WERI-Rb-1 (cell line): ENCODE measurements at regions not wholly inside any gene's neighbourhood (a gene's known extent, or its start where the extent isn't known, plus 50 kb on each side); places are given as distances from the start of the nearest gene placed in this dataset.

Source experiments
- DNase-seq: peaks from one replicate; pipeline ENCODE4 v3.0.0-alpha.2; 2020
- H3K27ac ChIP-seq: fragments of 250-450 bp; sonication (Bioruptor Pico); 2 replicates; pipeline ENCODE4 v1.5.1; 2020; ENCODE audit warnings: mild to moderate bottlenecking, moderate library complexity
- H3K27me3 ChIP-seq: fragments of 250-450 bp; sonication (Bioruptor Pico); 2 replicates; pipeline ENCODE4 v1.5.1; 2021; ENCODE audit warnings: mild to moderate bottlenecking, low read depth, moderate library complexity; ENCODE audit not compliant: insufficient read depth, severe bottlenecking
- H3K36me3 ChIP-seq: fragments of 250-450 bp; sonication (Bioruptor Pico); 2 replicates; pipeline ENCODE4 v1.5.1; 2020; ENCODE audit warnings: mild to moderate bottlenecking, moderate library complexity
- H3K4me3 ChIP-seq: 2 replicates; pipeline ENCODE4 v1.5.1; 2011; ENCODE audit warnings: low read depth, mild to moderate bottlenecking, control low read depth, low read length
- H3K9me3 ChIP-seq: fragments of 250-450 bp; sonication (Bioruptor Pico); 2 replicates; pipeline ENCODE4 v1.5.1; 2021; ENCODE audit warnings: mild to moderate bottlenecking, moderate library complexity; ENCODE audit not compliant: severe bottlenecking
- CTCF ChIP-seq: IDR thresholded peaks from 2 replicates; pipeline ENCODE4 v1.5.1; 2011; ENCODE audit warnings: low read depth, mild to moderate bottlenecking, control low read depth, inconsistent platforms, low read length

- Histone ChIP-seq H3K4me3 (no peak overlapping the region), H3K9me3 (no peaks in the 10 kb centered on the region), H3K36me3 (no peaks in the 10 kb centered on the region), H3K27ac (no peak overlapping the region), H3K27me3 (peaks cover 27% of the 10 kb centered on the region)
- TF ChIP-seq CTCF, result no peak
- DNase-seq, result no peak
Observed at GRCh38 chrX:85517994-85518718, 138.7 kb upstream of the POF1B start.

- no peak for TF ChIP-seq CTCF
- no peak for DNase-seq
- Histone ChIP-seq H3K9me3 (no peaks in the 10 kb centered on the region), H3K36me3 (no peaks in the 10 kb centered on the region), H3K4me3 (no peak overlapping the region), H3K27me3 (peaks cover 36% of the 10 kb centered on the region), H3K27ac (no peak overlapping the region)
Observed at GRCh38 chrX:85516131-85516530, 136.7 kb upstream of the POF1B start.

GRCh38 chrX:85506871-85507270 is 127.4 kb upstream of the POF1B start:
- Histone ChIP-seq H3K27me3 (peaks cover 30% of the 10 kb centered on the region), H3K27ac (no peak overlapping the region), H3K4me3 (no peak overlapping the region), H3K36me3 (no peaks in the 10 kb centered on the region), H3K9me3 (no peaks in the 10 kb centered on the region)
- no peak for DNase-seq
- no peak for TF ChIP-seq CTCF

- Histone ChIP-seq H3K36me3 (no peaks in the 10 kb centered on the region), H3K9me3 (no peaks in the 10 kb centered on the region), H3K27ac (no peak overlapping the region), H3K4me3 (no peak overlapping the region), H3K27me3 (peaks cover 37% of the 10 kb centered on the region)
- no peak for DNase-seq
- no peak for TF ChIP-seq CTCF
Observed at GRCh38 chrX:85505801-85506200, 126.3 kb upstream of the POF1B start.

- no peaks in the 10 kb centered on the region for H3K36me3 ChIP-seq
- H3K9me3 ChIP-seq, result no peaks in the 10 kb centered on the region
- H3K4me3 ChIP-seq, result no peak overlapping the region
- no peak for TF ChIP-seq CTCF
- DNase-seq, result no peak
- H3K27ac ChIP-seq, result no peak overlapping the region
- H3K27me3 ChIP-seq, result peaks cover 46% of the 10 kb centered on the region
Observed at GRCh38 chrX:85504381-85504780, 124.9 kb upstream of the POF1B start.
